ENCODE measurements at regions not wholly inside any gene's neighbourhood (a gene's known extent, or its start where the extent isn't known, plus 50 kb on each side); places are given as distances from the start of the nearest gene placed in this dataset.

DNA sequence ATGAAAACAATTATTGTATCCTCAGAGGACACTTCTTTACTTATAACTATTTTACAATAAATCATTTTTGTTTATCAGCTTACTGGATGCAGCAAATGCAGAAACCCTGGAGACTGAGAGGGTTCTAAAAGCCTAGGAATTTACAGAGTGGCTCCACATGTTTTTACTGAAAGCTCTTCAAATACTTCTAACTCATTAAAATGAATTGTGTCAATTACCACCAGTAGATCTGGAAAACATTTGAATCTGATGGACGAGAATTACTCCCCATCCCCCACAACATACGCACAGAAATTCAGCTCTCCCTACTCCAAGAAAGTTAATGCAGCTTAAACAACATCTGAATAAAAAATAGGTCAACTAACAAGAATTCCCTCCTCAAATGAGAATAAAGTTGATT, 319.8 kb upstream of the FIGN start:
- DNase-seq (ENCODE audit: low read depth, low spot score), result no peak
- Histone ChIP-seq H3K9me3 (ENCODE audit: insufficient read depth, low read length) (no peaks in the 10 kb centered on the region), H3K36me3 (ENCODE audit: insufficient read depth, insufficient read length, low read length) (no peaks in the 10 kb centered on the region), H3K4me3 (ENCODE audit: insufficient read length, low read depth) (no peak overlapping the region), H3K27me3 (ENCODE audit: insufficient read depth, insufficient read length) (no peaks in the 10 kb centered on the region), H3K9ac (ENCODE audit: insufficient read length, low read depth) (no peak overlapping the region), H3K4me1 (ENCODE audit: insufficient read depth, insufficient read length) (no peaks in the 10 kb centered on the region)
- TF ChIP-seq YY1 (IDR thresholded peaks at IDR 0.05; ENCODE audit: insufficient read depth, insufficient read length), result no peak
- TF ChIP-seq ZNF274 (IDR thresholded peaks at IDR 0.05; ENCODE audit: low read depth, low read length), result no peak
- no peak for TF ChIP-seq SUZ12 (IDR thresholded peaks at IDR 0.05; ENCODE audit: extremely low read depth, insufficient read depth, insufficient read length)

DNA sequence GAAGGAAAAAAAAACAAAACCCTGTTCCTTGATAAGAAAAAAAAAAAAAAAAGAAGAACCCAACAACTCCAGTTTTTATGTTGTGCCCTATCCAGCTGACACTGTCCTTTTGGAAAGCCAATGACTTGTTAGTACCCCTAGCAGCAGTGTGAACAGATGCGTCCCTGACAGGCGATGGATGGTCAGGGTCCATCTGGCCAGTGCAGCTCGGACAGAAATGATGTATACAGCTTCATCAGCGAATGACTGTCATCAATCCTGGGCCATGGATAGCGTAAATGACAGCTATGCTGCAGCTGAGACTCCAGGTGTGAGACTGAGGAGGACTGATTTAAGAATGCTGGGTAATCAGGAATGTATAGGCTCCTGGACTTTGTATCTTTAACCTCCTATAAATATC, 318.8 kb upstream of the FIGN start:
- no peaks in the 10 kb centered on the region for H3K27me3 ChIP-seq (ENCODE audit: insufficient read depth, insufficient read length)
- TF ChIP-seq ZNF274 (IDR thresholded peaks at IDR 0.05; ENCODE audit: low read depth, low read length) (no peak), SUZ12 (IDR thresholded peaks at IDR 0.05; ENCODE audit: extremely low read depth, insufficient read depth, insufficient read length) (no peak), YY1 (IDR thresholded peaks at IDR 0.05; ENCODE audit: insufficient read depth, insufficient read length) (no peak)
- no peaks in the 10 kb centered on the region for H3K36me3 ChIP-seq (ENCODE audit: insufficient read depth, insufficient read length, low read length)
- H3K9ac ChIP-seq (ENCODE audit: insufficient read length, low read depth), result no peak overlapping the region
- no peaks in the 10 kb centered on the region for H3K4me1 ChIP-seq (ENCODE audit: insufficient read depth, insufficient read length)
- no peak for DNase-seq (ENCODE audit: low read depth, low spot score)
- no peaks in the 10 kb centered on the region for H3K9me3 ChIP-seq (ENCODE audit: insufficient read depth, low read length)
- H3K4me3 ChIP-seq (ENCODE audit: insufficient read length, low read depth), result no peak overlapping the region

DNA sequence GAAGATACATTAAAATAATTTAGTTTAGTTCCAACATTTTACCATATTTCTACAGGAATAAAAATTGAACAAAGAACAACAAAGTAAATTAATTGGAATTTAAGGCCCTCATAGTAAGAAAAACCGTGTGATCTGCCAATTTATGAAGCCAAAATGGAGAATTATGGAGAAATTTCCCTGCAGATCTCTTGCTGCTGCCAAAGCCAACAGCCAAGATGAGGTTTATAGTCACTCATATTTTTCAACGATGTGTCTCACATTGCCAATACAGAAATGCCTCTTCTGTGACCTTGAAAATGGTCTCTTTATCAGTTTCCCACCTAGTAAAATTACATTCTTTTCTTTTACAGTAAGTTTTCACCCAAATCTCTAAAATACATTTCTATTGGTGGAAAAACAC, 317.2 kb upstream of the FIGN start:
- H3K9ac ChIP-seq (ENCODE audit: insufficient read length, low read depth), result no peak overlapping the region
- no peaks in the 10 kb centered on the region for H3K4me1 ChIP-seq (ENCODE audit: insufficient read depth, insufficient read length)
- no peak for DNase-seq (ENCODE audit: low read depth, low spot score)
- no peaks in the 10 kb centered on the region for H3K9me3 ChIP-seq (ENCODE audit: insufficient read depth, low read length)
- H3K36me3 ChIP-seq (ENCODE audit: insufficient read depth, insufficient read length, low read length), result no peaks in the 10 kb centered on the region
- no peaks in the 10 kb centered on the region for H3K27me3 ChIP-seq (ENCODE audit: insufficient read depth, insufficient read length)
- H3K4me3 ChIP-seq (ENCODE audit: insufficient read length, low read depth), result no peak overlapping the region
- TF ChIP-seq ZNF274 (IDR thresholded peaks at IDR 0.05; ENCODE audit: low read depth, low read length), result no peak

DNA sequence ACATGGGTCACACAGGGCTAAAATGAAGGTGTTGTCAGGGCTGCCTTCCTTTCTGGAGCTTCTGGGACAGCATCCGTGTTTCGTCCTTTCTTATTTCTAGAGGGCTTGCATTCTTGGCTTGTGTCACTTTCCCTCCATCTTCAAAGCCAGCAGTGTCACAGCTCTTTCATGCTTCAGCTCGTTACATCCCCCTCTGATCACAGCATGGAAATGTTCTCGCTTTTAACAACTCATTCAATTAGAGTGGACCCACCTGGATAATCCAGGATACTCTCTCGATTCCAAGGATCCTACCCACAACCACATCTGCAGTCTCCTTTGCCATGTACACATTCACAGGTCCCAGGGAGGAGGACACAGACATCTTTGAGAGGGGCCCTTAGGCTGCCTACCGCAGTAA, 316.2 kb upstream of the FIGN start:
- Histone ChIP-seq H3K9me3 (ENCODE audit: insufficient read depth, low read length) (no peaks in the 10 kb centered on the region), H3K36me3 (ENCODE audit: insufficient read depth, insufficient read length, low read length) (no peaks in the 10 kb centered on the region), H3K9ac (ENCODE audit: insufficient read length, low read depth) (no peak overlapping the region), H3K4me3 (ENCODE audit: insufficient read length, low read depth) (no peak overlapping the region), H3K27me3 (ENCODE audit: insufficient read depth, insufficient read length) (no peaks in the 10 kb centered on the region), H3K4me1 (ENCODE audit: insufficient read depth, insufficient read length) (no peaks in the 10 kb centered on the region)
- TF ChIP-seq ZNF274 (IDR thresholded peaks at IDR 0.05; ENCODE audit: low read depth, low read length) (no peak), YY1 (IDR thresholded peaks at IDR 0.05; ENCODE audit: insufficient read depth, insufficient read length) (no peak), SUZ12 (IDR thresholded peaks at IDR 0.05; ENCODE audit: extremely low read depth, insufficient read depth, insufficient read length) (no peak)
- no peak for DNase-seq (ENCODE audit: low read depth, low spot score)

DNA sequence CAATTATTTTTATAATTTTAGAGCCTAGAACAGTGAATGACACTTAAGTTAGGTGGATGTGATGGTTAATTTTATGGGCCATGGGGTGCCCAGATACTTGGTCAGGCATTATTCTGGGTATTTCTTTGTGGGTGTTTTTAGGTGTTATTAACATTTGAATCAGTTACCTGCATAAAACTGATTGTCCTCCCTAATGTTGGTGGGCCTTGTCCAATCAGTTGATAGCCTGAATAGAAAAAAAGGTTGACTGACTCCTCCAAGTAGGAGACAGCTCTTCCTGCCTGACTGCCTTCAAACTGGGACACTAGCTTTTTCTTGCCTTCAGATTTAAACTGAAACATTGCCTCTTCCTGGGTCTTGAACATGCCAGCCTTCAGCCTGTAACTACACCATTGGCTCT, 312.9 kb upstream of the FIGN start:
- no peak overlapping the region for H3K4me3 ChIP-seq (ENCODE audit: insufficient read length, low read depth)
- no peaks in the 10 kb centered on the region for H3K36me3 ChIP-seq (ENCODE audit: insufficient read depth, insufficient read length, low read length)
- DNase-seq (ENCODE audit: low read depth, low spot score), result no peak
- H3K4me1 ChIP-seq (ENCODE audit: insufficient read depth, insufficient read length), result no peaks in the 10 kb centered on the region
- no peaks in the 10 kb centered on the region for H3K9me3 ChIP-seq (ENCODE audit: insufficient read depth, low read length)
- H3K9ac ChIP-seq (ENCODE audit: insufficient read length, low read depth), result no peak overlapping the region
- no peaks in the 10 kb centered on the region for H3K27me3 ChIP-seq (ENCODE audit: insufficient read depth, insufficient read length)
- no peak for TF ChIP-seq YY1 (IDR thresholded peaks at IDR 0.05; ENCODE audit: insufficient read depth, insufficient read length)
- no peak for TF ChIP-seq ZNF274 (IDR thresholded peaks at IDR 0.05; ENCODE audit: low read depth, low read length)
- no peak for TF ChIP-seq SUZ12 (IDR thresholded peaks at IDR 0.05; ENCODE audit: extremely low read depth, insufficient read depth, insufficient read length)

DNA sequence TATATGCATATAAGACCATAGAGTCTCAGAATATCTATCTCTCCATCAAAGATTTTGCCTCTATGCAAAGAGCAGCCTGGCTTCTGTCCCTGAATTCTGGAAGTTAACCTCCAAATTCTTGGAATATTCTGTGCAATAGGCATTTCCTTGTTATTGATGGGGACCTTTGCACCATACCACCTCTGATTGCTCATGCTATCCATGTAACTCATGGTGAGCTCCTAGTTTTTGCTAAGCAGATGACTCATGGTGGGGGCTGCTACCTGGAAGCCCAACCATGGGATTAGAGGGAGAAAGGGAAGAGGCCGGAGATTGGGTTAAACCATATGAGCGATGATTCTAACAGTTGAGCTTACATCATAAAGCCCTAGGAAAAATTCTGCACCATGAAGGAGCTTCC, 310.2 kb upstream of the FIGN start:
- no peak for DNase-seq (ENCODE audit: low read depth, low spot score)
- no peak for TF ChIP-seq ZNF274 (IDR thresholded peaks at IDR 0.05; ENCODE audit: low read depth, low read length)
- no peak for TF ChIP-seq YY1 (IDR thresholded peaks at IDR 0.05; ENCODE audit: insufficient read depth, insufficient read length)
- TF ChIP-seq SUZ12 (IDR thresholded peaks at IDR 0.05; ENCODE audit: extremely low read depth, insufficient read depth, insufficient read length), result no peak
- H3K9me3 ChIP-seq (ENCODE audit: insufficient read depth, low read length), result peaks cover 3% of the 10 kb centered on the region; the same call in 1 of the 2 replicates
- H3K36me3 ChIP-seq (ENCODE audit: insufficient read depth, insufficient read length, low read length), result no peaks in the 10 kb centered on the region
- H3K27me3 ChIP-seq (ENCODE audit: insufficient read depth, insufficient read length), result no peaks in the 10 kb centered on the region
- H3K9ac ChIP-seq (ENCODE audit: insufficient read length, low read depth), result no peak overlapping the region
- H3K4me1 ChIP-seq (ENCODE audit: insufficient read depth, insufficient read length), result no peaks in the 10 kb centered on the region
- H3K4me3 ChIP-seq (ENCODE audit: insufficient read length, low read depth), result no peak overlapping the region

DNA sequence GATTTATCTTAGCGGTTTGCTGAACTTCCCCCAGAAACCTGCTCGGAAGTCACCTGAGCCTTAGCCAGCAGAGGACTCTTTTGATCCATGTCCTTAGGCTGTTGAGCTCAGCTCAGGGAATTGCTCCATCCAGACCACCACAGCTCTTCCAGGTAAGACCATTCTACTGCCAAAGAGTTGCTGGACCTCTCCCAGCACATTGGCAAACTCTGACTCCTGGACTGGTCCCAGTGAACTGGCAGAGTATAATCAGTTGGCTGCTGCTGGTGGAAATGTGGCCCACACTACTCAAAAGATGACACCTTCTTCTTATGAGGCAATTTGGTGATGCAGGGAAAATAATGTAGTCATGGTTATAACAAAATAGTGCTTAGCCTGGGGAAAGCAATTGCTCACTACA, 308.8 kb upstream of the FIGN start:
- no peaks in the 10 kb centered on the region for H3K36me3 ChIP-seq (ENCODE audit: insufficient read depth, insufficient read length, low read length)
- no peak overlapping the region for H3K4me3 ChIP-seq (ENCODE audit: insufficient read length, low read depth)
- no peaks in the 10 kb centered on the region for H3K27me3 ChIP-seq (ENCODE audit: insufficient read depth, insufficient read length)
- no peak for TF ChIP-seq ZNF274 (IDR thresholded peaks at IDR 0.05; ENCODE audit: low read depth, low read length)
- TF ChIP-seq SUZ12 (IDR thresholded peaks at IDR 0.05; ENCODE audit: extremely low read depth, insufficient read depth, insufficient read length), result no peak
- no peak for TF ChIP-seq YY1 (IDR thresholded peaks at IDR 0.05; ENCODE audit: insufficient read depth, insufficient read length)
- no peak for DNase-seq (ENCODE audit: low read depth, low spot score)
- H3K9me3 ChIP-seq (ENCODE audit: insufficient read depth, low read length), result peaks cover 11% of the 10 kb centered on the region; the same call in 1 of the 2 replicates
- H3K4me1 ChIP-seq (ENCODE audit: insufficient read depth, insufficient read length), result no peaks in the 10 kb centered on the region
- no peak overlapping the region for H3K9ac ChIP-seq (ENCODE audit: insufficient read length, low read depth)

DNA sequence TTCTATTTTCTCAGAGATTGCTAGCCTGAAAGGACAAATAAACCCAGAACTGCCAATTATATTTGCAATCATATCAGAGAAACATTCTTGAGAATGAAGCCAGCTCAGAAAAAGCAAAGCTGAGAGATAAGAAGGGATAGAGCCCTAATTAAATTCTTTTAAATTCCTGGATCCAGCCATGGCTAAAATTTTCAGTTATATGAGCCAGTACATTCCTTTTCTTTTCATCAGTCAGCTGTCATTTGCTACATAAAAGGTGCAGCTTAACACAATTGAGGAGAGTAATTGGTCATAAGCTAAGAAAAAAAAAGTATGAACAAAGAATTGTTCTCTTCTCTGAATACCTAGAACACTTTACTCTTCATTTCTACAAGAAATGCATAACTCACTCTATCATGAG, 303.5 kb upstream of the FIGN start:
- DNase-seq (ENCODE audit: low read depth, low spot score), result no peak
- H3K27me3 ChIP-seq (ENCODE audit: insufficient read depth, insufficient read length), result no peaks in the 10 kb centered on the region
- H3K4me3 ChIP-seq (ENCODE audit: insufficient read length, low read depth), result no peak overlapping the region
- no peak overlapping the region for H3K9ac ChIP-seq (ENCODE audit: insufficient read length, low read depth)
- H3K36me3 ChIP-seq (ENCODE audit: insufficient read depth, insufficient read length, low read length), result no peaks in the 10 kb centered on the region
- H3K9me3 ChIP-seq (ENCODE audit: insufficient read depth, low read length), result peaks cover 11% of the 10 kb centered on the region; the same call in 1 of the 2 replicates
- TF ChIP-seq ZNF274 (IDR thresholded peaks at IDR 0.05; ENCODE audit: low read depth, low read length) (no peak), YY1 (IDR thresholded peaks at IDR 0.05; ENCODE audit: insufficient read depth, insufficient read length) (no peak), SUZ12 (IDR thresholded peaks at IDR 0.05; ENCODE audit: extremely low read depth, insufficient read depth, insufficient read length) (no peak)
- no peaks in the 10 kb centered on the region for H3K4me1 ChIP-seq (ENCODE audit: insufficient read depth, insufficient read length)

All from NT2/D1 (cell line).